NT2/D1 (cell line): ENCODE measurements at regions not wholly inside any gene's neighbourhood (a gene's known extent, or its start where the extent isn't known, plus 50 kb on each side); places are given as distances from the start of the nearest gene placed in this dataset.

Experiments used
- DNase-seq: peaks from one replicate; pipeline ENCODE4 v3.0.0-alpha.2; 2011; ENCODE audit warnings: low read depth, low spot score
- H3K27me3 ChIP-seq: 2 replicates; pipeline ENCODE4 v1.6.0; 2011; ENCODE audit warnings: mild to moderate bottlenecking; ENCODE audit not compliant: insufficient read length, insufficient read depth
- H3K36me3 ChIP-seq: 2 replicates; pipeline ENCODE4 v1.6.1; 2011; ENCODE audit warnings: mild to moderate bottlenecking, low read length, mixed read lengths; ENCODE audit not compliant: insufficient read depth, insufficient read length
- H3K4me1 ChIP-seq: 2 replicates; pipeline ENCODE4 v1.5.1; 2011; ENCODE audit not compliant: insufficient read depth, insufficient read length
- H3K4me3 ChIP-seq: 2 replicates; pipeline ENCODE4 v1.5.1; 2011; ENCODE audit warnings: low read depth; ENCODE audit not compliant: insufficient read length
- H3K9ac ChIP-seq: 2 replicates; pipeline ENCODE4 v1.6.0; 2011; ENCODE audit warnings: low read depth; ENCODE audit not compliant: insufficient read length
- H3K9me3 ChIP-seq: 2 replicates; pipeline ENCODE4 v1.5.1; 2011; ENCODE audit warnings: mild to moderate bottlenecking, low read length; ENCODE audit not compliant: insufficient read depth
- SUZ12 ChIP-seq: IDR thresholded peaks from 2 replicates; pipeline ENCODE4 v1.6.1; 2011; ENCODE audit not compliant: insufficient read length, insufficient read depth; ENCODE audit errors: extremely low read depth
- YY1 ChIP-seq: IDR thresholded peaks from 2 replicates; pipeline ENCODE4 v1.6.1; 2011; ENCODE audit not compliant: insufficient read length, insufficient read depth
- ZNF274 ChIP-seq: IDR thresholded peaks from 2 replicates; pipeline ENCODE4 v1.6.1; 2011; ENCODE audit warnings: mild to moderate bottlenecking, low read depth, low read length

- no peak for DNase-seq
- Histone ChIP-seq H3K4me1 (peaks cover 2% of the 10 kb centered on the region), H3K4me3 (no peak overlapping the region), H3K9ac (no peak overlapping the region), H3K9me3 (no peaks in the 10 kb centered on the region; the same call in 1 of the 2 replicates), H3K27me3 (no peaks in the 10 kb centered on the region), H3K36me3 (no peaks in the 10 kb centered on the region)
- no peak for TF ChIP-seq ZNF274
- TF ChIP-seq YY1: no peak
- TF ChIP-seq SUZ12: no peak
Measured at GRCh38 chr10:58896229-58896628, 280.2 kb upstream of the PHYHIPL start.

GRCh38 chr10:58897236-58897635, 279.2 kb upstream of the PHYHIPL start:
- DNase-seq: no peak
- TF ChIP-seq SUZ12 (no peak), ZNF274 (no peak), YY1 (no peak)

GRCh38 chr10:58897708-58898107, 278.7 kb upstream of the PHYHIPL start:
- no peak overlapping the region for H3K4me3 ChIP-seq
- no peaks in the 10 kb centered on the region for H3K36me3 ChIP-seq
- no peak for TF ChIP-seq SUZ12
- no peak for TF ChIP-seq YY1
- TF ChIP-seq ZNF274: no peak
- H3K9me3 ChIP-seq: no peaks in the 10 kb centered on the region; the same call in 1 of the 2 replicates
- no peaks in the 10 kb centered on the region for H3K27me3 ChIP-seq
- DNase-seq: no peak
- no peak overlapping the region for H3K9ac ChIP-seq
- peaks cover 2% of the 10 kb centered on the region for H3K4me1 ChIP-seq

More at GRCh38 chr10:58897236-58897635, 279.2 kb upstream of the PHYHIPL start:
- H3K9me3 ChIP-seq: no peaks in the 10 kb centered on the region; the same call in 1 of the 2 replicates
- H3K36me3 ChIP-seq: no peaks in the 10 kb centered on the region
- H3K4me1 ChIP-seq: peaks cover 2% of the 10 kb centered on the region
- H3K9ac ChIP-seq: no peak overlapping the region
- no peak overlapping the region for H3K4me3 ChIP-seq
- no peaks in the 10 kb centered on the region for H3K27me3 ChIP-seq

- no peaks in the 10 kb centered on the region; the same call in 1 of the 2 replicates for H3K9me3 ChIP-seq
- peaks cover 2% of the 10 kb centered on the region for H3K4me1 ChIP-seq
- TF ChIP-seq YY1 (no peak), SUZ12 (no peak), ZNF274 (no peak)
- no peak overlapping the region for H3K4me3 ChIP-seq
- no peak overlapping the region for H3K9ac ChIP-seq
- H3K36me3 ChIP-seq: no peaks in the 10 kb centered on the region
- DNase-seq: no peak
- no peaks in the 10 kb centered on the region for H3K27me3 ChIP-seq
Measured at GRCh38 chr10:58898854-58899573, 277.4 kb upstream of the PHYHIPL start.

- Histone ChIP-seq H3K9ac (no peak overlapping the region), H3K9me3 (no peaks in the 10 kb centered on the region; the same call in 1 of the 2 replicates), H3K36me3 (no peaks in the 10 kb centered on the region), H3K4me3 (no peak overlapping the region), H3K27me3 (no peaks in the 10 kb centered on the region), H3K4me1 (no peaks in the 10 kb centered on the region)
- no peak for TF ChIP-seq YY1
- no peak for TF ChIP-seq SUZ12
- no peak for TF ChIP-seq ZNF274
- no peak for DNase-seq
Measured at GRCh38 chr10:58901092-58901646, 275.3 kb upstream of the PHYHIPL start.

GRCh38 chr10:58903071-58903470, 273.4 kb upstream of the PHYHIPL start:
- no peak overlapping the region for H3K4me3 ChIP-seq
- no peak overlapping the region for H3K9ac ChIP-seq
- no peaks in the 10 kb centered on the region for H3K27me3 ChIP-seq
- no peaks in the 10 kb centered on the region; the same call in 1 of the 2 replicates for H3K9me3 ChIP-seq
- H3K4me1 ChIP-seq: no peaks in the 10 kb centered on the region
- TF ChIP-seq SUZ12 (no peak), ZNF274 (no peak), YY1 (no peak)
- DNase-seq: no peak
- no peaks in the 10 kb centered on the region for H3K36me3 ChIP-seq

- DNase-seq: no peak
- no peak overlapping the region for H3K4me3 ChIP-seq
- no peaks in the 10 kb centered on the region for H3K4me1 ChIP-seq
- H3K36me3 ChIP-seq: no peaks in the 10 kb centered on the region
- TF ChIP-seq SUZ12 (no peak), YY1 (no peak), ZNF274 (no peak)
- no peak overlapping the region for H3K9ac ChIP-seq
- no peaks in the 10 kb centered on the region for H3K9me3 ChIP-seq
- H3K27me3 ChIP-seq: no peaks in the 10 kb centered on the region
Measured at GRCh38 chr10:58909881-58910280, 266.6 kb upstream of the PHYHIPL start.
